ENCODE measurements at regions not wholly inside any gene's neighbourhood (a gene's known extent, or its start where the extent isn't known, plus 50 kb on each side); places are given as distances from the start of the nearest gene placed in this dataset.

DNA sequence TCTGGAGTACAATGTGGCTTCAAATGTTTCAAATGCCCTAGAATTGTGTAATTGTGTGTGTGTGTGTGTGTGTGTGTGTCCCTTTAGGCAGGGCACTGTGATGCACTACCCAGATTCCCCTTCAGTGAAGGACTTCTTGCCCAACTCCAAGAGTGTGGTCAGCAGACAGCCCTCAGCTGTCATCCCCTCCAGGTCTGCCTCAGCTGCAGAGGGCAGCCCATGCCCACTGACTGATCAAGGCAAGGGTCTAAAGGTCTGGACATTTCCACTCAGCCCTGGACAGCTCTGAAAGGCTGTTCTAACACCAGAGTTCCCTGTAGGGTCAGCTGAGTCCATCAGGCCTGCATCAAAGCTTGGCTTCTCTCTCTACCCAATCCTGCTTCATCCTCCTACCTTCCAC lies 83.9 kb upstream of the USP9X start:
- no peak for DNase-seq
- Histone ChIP-seq H3K27ac (no peak overlapping the region), H3K9me3 (no peaks in the 10 kb centered on the region), H3K27me3 (peaks cover 0 to 29% (median 0%) of the 10 kb centered on the region in 7 donors), H3K4me1 (peaks cover 0 to 3% (median 0%) of the 10 kb centered on the region in 9 donors), H3K36me3 (no peaks in the 10 kb centered on the region), H3K4me3 (no peak overlapping the region)
- intact Hi-C loops (cut with DNase I) = loop anchor here in 1 of 10 donors (10.0 kb wide), 1 partner anchor 67 kb away; no protein-coding TSS in a partner anchor
- no peak for ATAC-seq
- no peak for TF ChIP-seq CTCF (IDR thresholded peaks at IDR 0.05)

- no peak for ATAC-seq
- no peak overlapping the region for H3K4me3 ChIP-seq
- no peak for TF ChIP-seq CTCF (IDR thresholded peaks at IDR 0.05)
- no peaks in the 10 kb centered on the region for H3K36me3 ChIP-seq
- WGBS, 2 donors = 89% methylated on average over 6 of the region's 6 CpGs
- no peaks in the 10 kb centered on the region for H3K9me3 ChIP-seq
- intact Hi-C loops (cut with DNase I) = loop anchor here in 1 of 10 donors (10.0 kb wide), 1 partner anchor 67 kb away; no protein-coding TSS in a partner anchor
- H3K4me1 ChIP-seq = peaks cover 0 to 3% (median 0%) of the 10 kb centered on the region in 9 donors
- H3K27ac ChIP-seq = no peak overlapping the region
- peaks cover 0 to 24% (median 0%) of the 10 kb centered on the region in 7 donors for H3K27me3 ChIP-seq
- no peak for DNase-seq
These were observed 83.2 kb upstream of the USP9X start for GRCh38 chrX:41002026-41002425.

- no peak for ATAC-seq
- no peak for TF ChIP-seq CTCF (IDR thresholded peaks at IDR 0.05)
- peaks cover 0 to 40% (median 0%) of the 10 kb centered on the region in 7 donors for H3K27me3 ChIP-seq
- no peak overlapping the region for H3K4me3 ChIP-seq
- no peak for DNase-seq
- H3K36me3 ChIP-seq = no peaks in the 10 kb centered on the region
- H3K27ac ChIP-seq = no peak overlapping the region
- intact Hi-C loops (cut with DNase I) = loop anchor here in 1 of 10 donors (10.0 kb wide), 1 partner anchor 69 kb away; no protein-coding TSS in a partner anchor
- 76 to 83% methylated on average over 3 of the region's 3 CpGs for WGBS, 2 donors
- peaks cover 0 to 5% (median 0%) of the 10 kb centered on the region in 9 donors for H3K4me1 ChIP-seq
- H3K9me3 ChIP-seq = no peaks in the 10 kb centered on the region
These were observed 81.6 kb upstream of the USP9X start for GRCh38 chrX:41003506-41004270.

DNA sequence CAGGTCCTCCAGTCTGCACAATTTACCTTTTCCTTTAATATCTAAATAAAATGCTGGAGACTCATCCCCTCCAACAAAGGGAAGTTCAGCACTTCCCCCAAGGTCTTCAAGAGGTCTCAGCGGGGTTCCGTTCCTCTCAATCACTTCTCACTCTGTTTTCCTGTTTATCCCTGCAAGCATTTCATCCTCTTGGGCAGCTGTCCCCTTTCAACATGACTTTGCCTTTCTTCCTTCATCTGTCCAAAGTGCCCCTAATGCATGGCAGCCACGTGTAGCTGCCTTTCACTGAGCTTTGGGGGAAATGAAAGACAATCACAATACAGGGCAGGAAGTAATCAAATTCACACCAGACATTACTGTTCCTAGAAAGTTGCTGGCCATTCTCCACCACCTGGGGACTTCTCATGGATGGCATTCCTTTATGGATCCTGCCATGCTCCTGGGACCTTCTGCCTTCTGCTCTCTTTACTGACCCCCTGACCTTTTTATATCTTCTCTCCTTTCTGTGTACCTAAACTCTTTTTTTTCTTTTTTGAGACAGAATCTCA lies 79.7 kb upstream of the USP9X start:
- ATAC-seq (no peak), DNase-seq (no peak)
- intact Hi-C loops (cut with DNase I) = loop anchor here in 1 of 10 donors (10.0 kb wide), 1 partner anchor 71 kb away; no protein-coding TSS in a partner anchor
- no peak for TF ChIP-seq CTCF (IDR thresholded peaks at IDR 0.05)
- WGBS, 2 donors = 18 to 33% methylated on average over 3 of the region's 3 CpGs
- no peak overlapping the region for H3K4me3 ChIP-seq
- H3K36me3 ChIP-seq = no peaks in the 10 kb centered on the region
- peaks cover 0 to 53% (median 0%) of the 10 kb centered on the region in 7 donors for H3K27me3 ChIP-seq
- no peaks in the 10 kb centered on the region for H3K9me3 ChIP-seq
- no peak overlapping the region for H3K27ac ChIP-seq
- H3K4me1 ChIP-seq = peaks cover 0 to 14% (median 0%) of the 10 kb centered on the region in 9 donors

All from heart right ventricle (tissue), 16 donors.